Peyer's patch (tissue), 4 donors: ENCODE measurements at regions not wholly inside any gene's neighbourhood (a gene's known extent, or its start where the extent isn't known, plus 50 kb on each side); places are given as distances from the start of the nearest gene placed in this dataset.

ENCODE experiments used
- CTCF ChIP-seq, 6 experiments: fragments of 450-650 bp in 4 of 6; fragments of 200-600 bp in 2 of 6; sonication (generic) in 1 of 6; IDR thresholded peaks; one replicate each; pipeline ENCODE4 v1.5.1; 2017 to 2019; ENCODE audit warnings: antibody characterized with exemption in 6 of 6, mild to moderate bottlenecking in 3 of 6, moderate library complexity in 1 of 6
- POLR2A ChIP-seq, 2 donors: fragments of 450-650 bp; IDR thresholded peaks; one replicate each; pipeline ENCODE4 v1.5.1; 2017; ENCODE audit warnings: antibody characterized with exemption in 2 of 2, mild to moderate bottlenecking in 2 of 2, moderate library complexity in 2 of 2

- TF ChIP-seq CTCF (IDR thresholded peaks at IDR 0.05) (no peak), POLR2A (IDR thresholded peaks at IDR 0.05) (no peak)
Observed at GRCh38 chr2:204060841-204061240, 124.3 kb downstream of the ICOS start.
